HG03060 (cell line): ENCODE measurements at regions not wholly inside any gene's neighbourhood (a gene's known extent, or its start where the extent isn't known, plus 50 kb on each side); places are given as distances from the start of the nearest gene placed in this dataset.

Experiments used
- ATAC-seq: cut with Tn5 transposase; IDR thresholded peaks from one replicate; pipeline ENCODE4 v1.9.1; 2021; ENCODE audit warnings: low read depth, moderate number of reproducible peaks; ENCODE audit not compliant: unreplicated experiment

DNA sequence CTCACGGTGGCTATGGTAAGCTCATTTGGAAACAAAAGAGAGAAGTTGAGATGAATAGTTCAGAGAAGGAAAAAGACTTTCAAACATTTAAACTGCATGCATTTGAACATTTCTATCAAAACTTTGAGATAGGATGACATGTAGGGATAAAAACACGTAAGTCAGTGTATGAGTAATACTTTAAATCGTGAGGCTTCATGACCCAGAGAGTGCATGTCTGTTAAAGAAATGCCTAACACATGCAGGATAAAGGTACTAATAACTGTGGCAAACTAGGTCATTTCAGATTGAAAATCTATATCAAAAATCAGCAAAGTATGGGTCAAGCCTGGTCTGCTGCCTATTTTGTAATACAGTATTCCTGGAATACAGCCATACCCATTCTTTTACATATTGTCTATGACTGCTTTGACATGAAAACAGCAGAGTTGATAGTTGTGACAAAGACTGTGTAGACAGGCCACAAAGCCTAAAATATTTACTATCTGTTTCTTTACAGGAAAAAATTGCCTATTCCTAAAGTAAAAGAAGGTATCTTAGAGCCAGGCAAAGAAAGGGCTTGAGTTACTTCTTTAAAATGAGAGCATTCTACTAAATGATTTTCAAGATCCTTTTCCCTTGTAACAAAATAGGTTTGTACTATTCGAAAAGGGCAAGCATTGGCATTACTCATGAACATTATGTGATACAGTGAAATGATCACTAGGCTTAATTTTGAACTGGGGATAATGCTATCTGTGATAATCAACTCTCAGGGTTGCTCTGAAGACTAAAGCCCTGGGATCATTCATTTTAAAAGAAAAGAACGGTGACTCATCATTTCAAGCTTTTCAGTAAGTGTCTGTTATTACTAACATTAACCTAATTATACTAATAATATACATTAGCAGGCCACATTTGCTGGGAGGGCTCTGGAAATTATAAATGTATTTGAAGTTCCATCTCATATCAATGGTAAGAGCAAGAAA is 185.9 kb downstream of the CRPPA start:
- ATAC-seq: no peak

DNA sequence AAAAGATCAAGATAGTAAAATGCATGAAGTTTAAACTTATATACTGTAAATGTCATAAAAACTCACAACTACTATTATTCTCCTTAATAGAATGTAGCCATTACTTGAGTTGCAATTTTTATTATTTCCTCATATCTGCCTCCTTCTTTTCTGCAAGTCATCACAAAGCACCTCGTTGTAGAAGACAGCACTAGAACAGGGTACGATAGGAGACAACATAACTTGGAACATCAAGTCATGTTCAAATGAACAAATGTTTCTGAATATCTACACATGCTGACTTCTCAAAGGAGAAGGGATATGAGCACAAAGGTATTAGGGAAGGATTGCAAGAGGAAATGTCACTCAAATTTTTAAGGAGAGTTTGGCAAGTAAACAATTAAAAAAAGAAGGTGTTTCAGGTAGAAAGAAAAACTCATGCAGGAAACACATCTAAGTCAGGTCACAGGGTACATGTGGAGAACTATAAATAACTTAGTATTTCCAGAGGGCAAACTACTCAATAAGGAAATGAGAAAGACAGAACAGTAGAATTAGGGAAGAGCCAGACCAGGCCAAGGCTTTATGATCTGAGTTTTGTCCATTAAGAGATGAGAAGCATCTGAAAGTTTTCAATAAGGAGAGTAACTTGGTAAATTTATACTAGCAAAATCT is 186.7 kb downstream of the CRPPA start:
- no peak for ATAC-seq

- ATAC-seq: no peak
Observed at GRCh38 chr7:16233517-16233916, 187.8 kb downstream of the CRPPA start.

DNA sequence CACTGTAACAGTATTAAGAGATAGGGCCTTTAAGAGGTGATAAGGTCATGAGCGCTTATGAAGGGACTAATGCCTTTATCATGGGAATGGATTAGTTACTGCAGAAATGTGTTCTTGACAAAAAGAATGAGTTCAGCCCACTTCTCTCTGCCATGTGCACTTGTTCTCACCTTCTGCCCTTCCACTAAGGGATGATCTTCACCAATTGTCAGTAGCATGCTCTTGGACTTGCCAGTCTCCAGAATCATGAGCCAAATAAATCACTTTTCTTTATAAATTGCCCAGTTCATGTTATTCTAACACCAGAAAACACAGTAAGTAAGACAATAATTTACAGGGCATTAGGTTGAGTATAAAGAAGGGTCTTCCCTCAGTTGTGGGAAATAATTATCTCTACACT is 189.1 kb downstream of the CRPPA start:
- ATAC-seq: no peak

- no peak for ATAC-seq
Observed at GRCh38 chr7:16223963-16224707, 197.2 kb downstream of the CRPPA start.

GRCh38 chr7:16212610-16213009 is 208.7 kb downstream of the CRPPA start:
- ATAC-seq: no peak

DNA sequence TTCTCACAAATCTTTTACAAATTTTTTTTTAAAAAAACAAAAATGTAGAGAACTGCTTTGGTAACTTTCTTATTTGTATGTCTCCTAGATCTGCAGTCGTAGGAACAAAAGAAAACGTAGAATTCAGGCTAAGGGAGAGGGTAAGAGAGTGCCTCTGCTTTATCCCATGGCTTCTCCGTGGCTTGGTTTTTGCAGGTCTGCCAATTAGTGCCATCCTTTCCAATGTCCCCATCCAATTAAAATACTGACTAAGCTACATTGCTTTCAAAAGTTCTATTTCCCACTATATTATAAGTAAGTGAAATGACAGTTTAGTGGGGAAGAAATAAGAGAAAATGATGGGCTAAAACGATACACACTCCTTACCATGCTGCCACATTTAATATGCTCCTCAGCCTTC is 209.3 kb downstream of the CRPPA start:
- no peak for ATAC-seq

- no peak for ATAC-seq
Observed at GRCh38 chr7:16211402-16211925, 209.9 kb downstream of the CRPPA start.

GRCh38 chr7:16210171-16210570 is 211.2 kb downstream of the CRPPA start:
- no peak for ATAC-seq

DNA sequence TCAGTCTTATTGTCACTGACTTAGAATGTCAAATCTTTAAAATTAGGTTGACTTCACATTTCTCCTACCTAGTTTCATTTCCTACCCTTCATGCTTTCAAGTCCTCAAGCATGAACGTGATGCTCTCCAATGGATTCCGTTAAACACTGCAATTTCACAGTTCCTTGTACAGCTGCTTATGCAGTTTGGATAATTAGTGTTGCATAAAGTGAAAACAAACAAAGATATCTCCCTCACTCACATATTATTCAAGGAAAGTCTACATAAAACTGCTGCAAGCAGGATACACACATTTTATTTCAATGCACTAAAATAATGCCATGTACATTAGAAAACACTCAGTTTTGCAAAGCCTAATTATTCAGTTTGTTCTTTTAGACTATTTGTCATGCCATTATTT is 214.0 kb downstream of the CRPPA start:
- ATAC-seq: no peak

- ATAC-seq: no peak
Observed at GRCh38 chr7:16205466-16205865, 215.9 kb downstream of the CRPPA start.

DNA sequence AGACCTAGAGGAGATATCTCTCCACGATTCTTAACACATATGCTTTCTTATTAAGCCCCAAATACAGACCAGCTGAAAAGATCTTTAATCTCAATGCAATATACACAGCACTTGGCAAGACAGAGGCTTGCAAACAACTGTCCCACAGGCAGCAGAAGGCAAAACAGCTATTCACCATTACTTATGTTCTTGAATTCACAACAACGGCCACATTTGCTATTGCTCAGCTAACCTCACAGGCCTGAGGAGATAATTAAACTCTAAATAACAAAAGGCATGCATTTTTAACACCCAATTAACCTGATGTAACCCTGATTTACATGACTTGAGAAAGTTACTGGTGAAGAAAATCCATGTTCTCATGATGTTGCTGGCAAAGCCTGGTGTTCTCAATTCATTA is 216.4 kb downstream of the CRPPA start:
- no peak for ATAC-seq

GRCh38 chr7:16203065-16203464 is 218.3 kb downstream of the CRPPA start:
- no peak for ATAC-seq

- ATAC-seq: no peak
Observed at GRCh38 chr7:16202303-16202702, 219.0 kb downstream of the CRPPA start.

DNA sequence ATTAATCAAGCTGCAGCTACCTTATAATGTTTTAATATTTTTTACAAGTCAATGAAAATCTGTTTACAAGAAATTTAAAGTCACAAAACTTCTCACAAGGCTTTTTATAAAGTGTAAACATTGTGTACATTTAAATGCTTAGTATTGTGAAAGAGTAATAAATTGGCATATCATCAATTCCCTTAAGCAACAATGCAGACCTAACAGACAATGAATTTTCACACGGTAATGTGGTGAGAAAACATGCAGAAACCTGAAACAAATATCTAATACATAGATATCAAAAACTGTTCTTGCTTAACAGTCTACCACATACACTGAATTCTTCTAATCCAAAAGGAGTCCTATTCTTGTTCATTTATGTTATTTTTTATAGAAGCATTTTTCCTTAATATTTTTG is 220.7 kb downstream of the CRPPA start:
- ATAC-seq: no peak

- ATAC-seq: no peak
Observed at GRCh38 chr7:16193631-16194030, 227.7 kb downstream of the CRPPA start.

GRCh38 chr7:16189026-16189715 is 232.2 kb downstream of the CRPPA start:
- ATAC-seq: no peak

DNA sequence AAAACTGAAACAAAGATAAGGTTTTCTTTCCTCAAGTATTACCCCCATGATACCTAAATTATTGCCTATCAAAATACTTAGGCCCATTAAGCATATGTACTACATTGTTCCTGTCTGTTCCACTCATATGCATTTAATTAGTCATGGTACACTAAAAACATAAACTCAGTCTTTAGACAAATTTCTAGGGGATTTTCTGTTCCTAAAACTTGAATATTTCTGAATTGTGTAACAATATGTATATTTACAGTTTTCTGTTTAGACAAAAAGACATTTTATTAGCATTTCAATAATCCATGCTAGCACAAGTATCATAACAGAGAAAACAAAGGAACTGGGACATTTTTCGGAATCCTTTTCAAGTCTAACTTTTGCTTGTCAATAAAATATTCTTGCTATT is 234.2 kb downstream of the CRPPA start:
- no peak for ATAC-seq

DNA sequence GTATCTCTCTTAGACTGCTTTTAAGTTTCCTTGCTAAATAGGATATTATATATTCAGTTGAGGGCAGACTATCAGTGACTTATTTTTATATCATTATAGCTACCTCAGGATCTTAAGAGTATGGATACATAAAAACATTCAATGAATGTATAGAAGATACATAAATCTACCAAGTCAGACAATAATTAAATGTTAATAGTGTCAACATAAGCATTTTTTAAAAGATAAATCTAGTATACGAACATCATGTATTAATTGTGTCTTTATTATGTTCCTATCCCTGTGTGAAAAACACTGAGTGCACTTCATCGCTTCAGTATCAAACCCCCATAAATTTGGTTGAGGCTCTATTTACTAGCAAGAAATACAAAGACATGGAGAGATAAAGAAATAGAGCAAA is 242.8 kb downstream of the CRPPA start:
- ATAC-seq: no peak

- no peak for ATAC-seq
Observed at GRCh38 chr7:16178092-16178491, 243.2 kb downstream of the CRPPA start.
